Stimulated activated CD4-positive, alpha-beta T cell treated with anti-CD3 and anti-CD28 coated beads, Interleukin-15, amount 100 ng/mL, for 24 hours (primary cell): ENCODE measurements at regions not wholly inside any gene's neighbourhood (a gene's known extent, or its start where the extent isn't known, plus 50 kb on each side); places are given as distances from the start of the nearest gene placed in this dataset.

Experiments
- DNase-seq: peaks from one replicate; pipeline ENCODE4 v3.0.0-alpha.2; 2020

DNA sequence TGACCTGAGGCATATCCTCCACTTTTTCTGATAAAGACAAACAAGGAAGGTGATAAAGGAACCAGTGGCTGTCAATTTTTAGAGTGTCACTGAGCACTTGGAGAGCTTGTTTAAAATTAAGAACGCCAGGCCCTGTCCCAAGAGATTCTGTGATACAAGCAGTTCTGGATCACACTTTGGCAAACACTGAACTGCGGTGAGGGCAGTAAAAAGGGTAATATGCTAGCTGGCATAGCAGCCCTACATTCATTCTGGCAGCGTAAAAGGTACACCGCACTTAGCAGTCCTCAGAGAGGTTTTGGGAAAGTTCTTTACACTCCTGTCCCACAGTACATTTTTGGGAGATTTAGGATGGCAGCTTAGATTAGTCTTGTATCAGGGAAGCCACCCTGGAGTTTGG is 101.3 kb upstream of the CCDC150 start:
- no peak for DNase-seq

GRCh38 chr2:196538646-196539045 is 100.9 kb upstream of the CCDC150 start:
- DNase-seq, result no peak

DNA sequence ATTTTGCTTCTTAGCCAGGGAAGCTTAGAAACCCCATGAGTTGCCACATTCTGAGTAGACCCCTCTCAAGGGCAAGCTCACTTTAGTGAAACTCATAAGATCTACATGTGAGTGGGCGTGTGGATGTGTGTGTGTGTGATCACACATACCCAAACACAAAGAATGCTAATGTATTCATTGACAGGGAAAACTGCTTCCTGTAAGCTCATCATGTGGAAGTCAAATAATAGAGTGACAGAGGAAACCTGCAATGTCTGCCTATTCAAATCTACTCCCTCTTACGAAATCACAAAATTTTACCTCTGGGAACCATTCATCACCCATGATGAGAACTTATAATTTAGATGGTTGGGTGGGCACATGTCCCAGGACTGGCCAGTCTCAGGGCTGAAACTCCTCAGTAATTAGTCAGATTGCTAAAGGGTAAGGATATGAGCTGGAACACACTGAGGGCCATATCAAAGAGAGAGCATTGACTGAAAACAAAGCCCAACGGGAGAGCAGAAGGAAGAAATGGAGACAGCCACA is 94.5 kb upstream of the CCDC150 start:
- no peak for DNase-seq

- no peak for DNase-seq
Measured at GRCh38 chr2:196546151-196546919, 93.2 kb upstream of the CCDC150 start.

GRCh38 chr2:196549052-196549451 is 90.5 kb upstream of the CCDC150 start:
- DNase-seq, result no peak

GRCh38 chr2:196551014-196551413 is 88.5 kb upstream of the CCDC150 start:
- DNase-seq, result no peak

DNA sequence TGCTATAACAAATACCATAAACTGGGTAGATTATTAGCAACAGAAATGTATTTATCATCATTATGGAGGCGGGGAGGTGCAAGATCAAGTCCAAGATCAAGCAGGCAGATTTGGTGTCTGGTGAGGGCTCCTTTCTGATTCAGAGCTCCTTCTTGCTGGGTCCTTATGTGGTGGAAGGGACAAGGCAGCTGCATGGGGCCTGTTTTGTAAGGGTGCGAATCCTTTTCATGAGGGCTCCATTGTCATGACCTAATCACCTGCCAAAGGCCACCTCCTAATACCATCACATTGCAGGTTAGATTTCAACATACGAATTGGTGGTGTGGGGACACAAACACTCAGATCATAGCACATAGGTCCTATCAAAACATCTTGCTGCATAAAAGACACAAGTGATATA is 84.4 kb upstream of the CCDC150 start:
- no peak for DNase-seq

GRCh38 chr2:196555726-196556125 is 83.8 kb upstream of the CCDC150 start:
- no peak for DNase-seq

DNA sequence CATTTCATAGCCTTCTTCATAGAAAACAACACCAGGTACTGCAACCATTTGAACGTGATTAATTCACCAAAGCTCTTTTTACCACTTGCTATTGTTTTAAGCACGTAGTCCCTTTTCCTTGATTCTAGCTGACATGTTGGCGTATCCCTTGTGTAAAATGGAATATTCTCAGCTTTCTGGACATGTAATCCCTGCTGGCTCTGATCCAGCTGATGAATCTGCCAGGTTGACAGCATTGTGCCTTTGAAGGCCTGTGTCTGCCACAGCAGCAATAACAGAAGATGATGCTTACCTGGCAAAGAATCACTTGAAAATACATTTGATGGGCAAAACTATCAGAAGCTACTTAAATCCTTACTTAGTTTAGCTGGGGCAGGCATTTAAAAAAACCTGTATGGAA is 81.0 kb upstream of the CCDC150 start:
- DNase-seq, result no peak

- no peak for DNase-seq
Measured at GRCh38 chr2:196563876-196564275, 75.6 kb upstream of the CCDC150 start.

DNA sequence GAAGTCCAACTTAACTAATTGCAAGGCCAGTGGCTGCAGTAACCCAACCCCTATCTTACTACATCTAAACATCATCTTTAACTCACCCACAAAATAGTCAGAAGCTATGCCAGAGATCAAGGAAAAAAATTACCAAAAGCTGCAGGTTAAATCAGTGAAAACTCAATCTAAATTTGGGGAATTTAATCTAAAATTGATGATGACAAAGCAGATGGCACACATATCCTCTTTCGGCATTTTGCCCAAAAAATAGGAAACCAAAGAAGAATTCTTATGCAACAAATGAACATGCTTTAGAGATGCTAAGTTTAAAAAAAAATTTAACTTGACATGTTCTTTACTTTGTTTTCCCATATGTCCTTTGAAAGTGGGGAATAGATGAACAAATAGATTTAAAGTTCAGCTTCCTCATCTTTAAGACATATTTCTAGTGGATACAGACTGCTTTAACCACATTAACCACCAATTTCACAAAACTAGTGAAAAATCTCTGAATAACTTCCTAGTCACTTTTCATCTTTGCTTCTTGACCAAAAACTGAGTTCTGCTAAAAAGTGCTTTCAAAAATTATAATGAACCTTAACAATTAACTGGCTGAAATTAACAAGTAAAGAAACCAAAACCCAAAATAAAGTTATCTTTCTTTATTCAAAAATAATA is 74.3 kb upstream of the CCDC150 start:
- DNase-seq, result no peak

- no peak for DNase-seq
Measured at GRCh38 chr2:196565982-196566381, 73.5 kb upstream of the CCDC150 start.

- DNase-seq, result no peak
Measured at GRCh38 chr2:196566961-196567666, 72.4 kb upstream of the CCDC150 start.

DNA sequence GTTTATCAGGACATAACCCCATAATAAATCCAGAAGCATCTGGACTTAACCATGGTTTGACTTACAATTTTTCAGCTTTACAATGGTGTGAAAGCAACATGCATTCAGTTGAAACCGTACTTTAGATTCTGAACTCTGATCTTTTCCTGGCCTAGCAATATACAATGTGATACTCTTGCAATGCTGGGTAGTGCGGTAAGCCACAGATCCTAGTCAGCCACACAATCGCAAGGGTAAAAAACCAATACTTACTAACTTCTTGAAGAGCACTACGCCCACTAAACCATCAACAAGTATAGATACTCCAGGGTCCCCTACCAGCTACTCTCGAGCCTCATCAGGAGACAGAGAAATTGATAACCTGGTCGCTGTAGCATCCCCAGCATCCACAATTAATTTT is 71.0 kb upstream of the CCDC150 start:
- no peak for DNase-seq

- DNase-seq, result no peak
Measured at GRCh38 chr2:196584903-196585302, 54.6 kb upstream of the CCDC150 start.

GRCh38 chr2:196586511-196586991 is 53.0 kb upstream of the CCDC150 start:
- no peak for DNase-seq

DNA sequence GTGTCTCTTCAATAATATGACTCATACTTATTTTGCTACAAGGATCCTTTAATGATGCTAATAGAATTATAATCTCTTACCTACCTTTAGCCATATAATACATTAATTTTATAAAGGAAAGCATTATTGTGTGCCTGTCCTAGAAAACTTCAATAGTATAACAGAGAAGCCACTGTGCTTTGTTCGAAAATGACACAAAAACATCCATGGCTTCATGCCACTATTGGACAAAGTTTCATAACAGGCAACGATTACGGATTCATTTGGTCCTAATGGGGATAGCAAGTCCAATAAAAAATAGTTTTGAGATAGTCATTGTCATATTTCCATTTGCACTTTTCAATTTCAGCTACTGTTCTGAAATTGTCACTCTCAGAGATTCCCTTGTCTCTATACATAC is 52.5 kb upstream of the CCDC150 start:
- DNase-seq, result no peak

GRCh38 chr2:196587739-196588138 is 51.8 kb upstream of the CCDC150 start:
- no peak for DNase-seq

DNA sequence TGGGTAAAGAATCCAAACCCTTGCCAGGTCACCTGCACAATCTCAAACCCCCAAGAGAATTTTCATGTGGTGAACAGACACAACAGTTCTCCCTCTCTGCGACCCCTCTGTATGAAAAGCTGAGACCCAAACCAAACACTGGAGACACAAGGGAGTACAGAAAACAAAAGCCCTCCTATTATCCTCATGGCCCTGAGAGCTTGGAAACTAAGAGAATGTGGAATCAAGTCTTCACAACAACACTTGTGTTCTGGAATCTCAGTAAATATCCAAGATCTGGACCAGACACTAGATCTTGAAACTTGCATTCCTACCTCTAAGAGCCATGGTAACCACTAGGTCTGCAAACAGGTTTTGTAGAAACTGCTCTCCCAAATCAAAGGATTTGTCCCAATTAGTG is 50.1 kb upstream of the CCDC150 start:
- no peak for DNase-seq
